ENCODE measurements at regions not wholly inside any gene's neighbourhood (a gene's known extent, or its start where the extent isn't known, plus 50 kb on each side); places are given as distances from the start of the nearest gene placed in this dataset.

- TF ChIP-seq, protein P1, sequence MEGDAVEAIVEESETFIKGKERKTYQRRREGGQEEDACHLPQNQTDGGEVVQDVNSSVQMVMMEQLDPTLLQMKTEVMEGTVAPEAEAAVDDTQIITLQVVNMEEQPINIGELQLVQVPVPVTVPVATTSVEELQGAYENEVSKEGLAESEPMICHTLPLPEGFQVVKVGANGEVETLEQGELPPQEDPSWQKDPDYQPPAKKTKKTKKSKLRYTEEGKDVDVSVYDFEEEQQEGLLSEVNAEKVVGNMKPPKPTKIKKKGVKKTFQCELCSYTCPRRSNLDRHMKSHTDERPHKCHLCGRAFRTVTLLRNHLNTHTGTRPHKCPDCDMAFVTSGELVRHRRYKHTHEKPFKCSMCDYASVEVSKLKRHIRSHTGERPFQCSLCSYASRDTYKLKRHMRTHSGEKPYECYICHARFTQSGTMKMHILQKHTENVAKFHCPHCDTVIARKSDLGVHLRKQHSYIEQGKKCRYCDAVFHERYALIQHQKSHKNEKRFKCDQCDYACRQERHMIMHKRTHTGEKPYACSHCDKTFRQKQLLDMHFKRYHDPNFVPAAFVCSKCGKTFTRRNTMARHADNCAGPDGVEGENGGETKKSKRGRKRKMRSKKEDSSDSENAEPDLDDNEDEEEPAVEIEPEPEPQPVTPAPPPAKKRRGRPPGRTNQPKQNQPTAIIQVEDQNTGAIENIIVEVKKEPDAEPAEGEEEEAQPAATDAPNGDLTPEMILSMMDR (IDR thresholded peaks at IDR 0.05) = no peak
- no peak for TF ChIP-seq POLR2A (IDR thresholded peaks at IDR 0.05)
Observed at GRCh38 chr6:170144571-170145271, 146.2 kb downstream of the DLL1 start.
